Medulla oblongata (tissue), 1 donor: ENCODE measurements at regions not wholly inside any gene's neighbourhood (a gene's known extent, or its start where the extent isn't known, plus 50 kb on each side); places are given as distances from the start of the nearest gene placed in this dataset.
"Not testable (repeated sequence)": the region's sequence is repeated elsewhere in the genome, so short reads cannot be mapped to it uniquely, and the experiment has no call there.

Experiments used
- DNase-seq: peaks from one replicate; pipeline ENCODE4 v3.0.0-alpha.2; 2015; ENCODE audit errors: extremely low spot score

DNA sequence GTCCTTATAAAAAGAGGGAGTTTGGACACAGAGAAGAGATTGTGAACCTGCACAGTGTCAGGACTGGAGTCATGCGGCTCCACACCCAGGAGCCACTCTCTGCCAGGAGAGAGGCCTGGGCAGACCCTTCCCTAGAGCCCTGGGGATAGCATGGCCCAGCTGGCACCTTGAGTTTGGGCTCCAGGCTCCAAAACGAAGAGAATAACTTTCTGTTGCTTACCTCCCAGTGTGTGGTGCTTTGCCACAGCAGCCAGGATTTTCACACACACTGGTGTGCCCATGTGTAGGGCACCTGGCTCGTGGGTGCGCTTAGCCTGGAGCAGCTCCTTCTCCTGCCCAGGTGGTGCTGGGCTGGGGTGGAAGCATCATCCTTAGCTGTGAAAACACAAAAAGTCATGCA is 344.3 kb downstream of the TEX29 start:
- DNase-seq = no peak

DNA sequence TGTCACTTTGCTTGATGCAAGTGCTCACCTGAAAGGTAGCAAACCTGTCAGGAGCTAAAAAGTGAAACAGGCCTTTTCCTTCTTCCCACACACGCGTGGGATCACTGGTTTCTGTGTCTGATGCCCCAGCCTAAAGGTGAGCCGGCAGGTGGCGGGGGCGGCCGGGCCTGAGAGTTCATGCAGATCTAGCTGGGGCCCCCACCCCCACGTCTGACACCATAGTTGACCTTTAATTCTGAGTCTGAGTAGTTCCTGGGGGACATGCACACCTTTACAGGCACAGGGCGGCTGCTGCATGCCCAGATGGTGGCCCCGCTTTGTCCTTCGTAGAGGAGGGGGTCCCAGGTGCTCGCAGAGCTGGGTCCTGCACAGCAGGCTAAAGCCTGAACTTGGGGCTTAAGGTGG is 345.3 kb downstream of the TEX29 start:
- no peak for DNase-seq

DNA sequence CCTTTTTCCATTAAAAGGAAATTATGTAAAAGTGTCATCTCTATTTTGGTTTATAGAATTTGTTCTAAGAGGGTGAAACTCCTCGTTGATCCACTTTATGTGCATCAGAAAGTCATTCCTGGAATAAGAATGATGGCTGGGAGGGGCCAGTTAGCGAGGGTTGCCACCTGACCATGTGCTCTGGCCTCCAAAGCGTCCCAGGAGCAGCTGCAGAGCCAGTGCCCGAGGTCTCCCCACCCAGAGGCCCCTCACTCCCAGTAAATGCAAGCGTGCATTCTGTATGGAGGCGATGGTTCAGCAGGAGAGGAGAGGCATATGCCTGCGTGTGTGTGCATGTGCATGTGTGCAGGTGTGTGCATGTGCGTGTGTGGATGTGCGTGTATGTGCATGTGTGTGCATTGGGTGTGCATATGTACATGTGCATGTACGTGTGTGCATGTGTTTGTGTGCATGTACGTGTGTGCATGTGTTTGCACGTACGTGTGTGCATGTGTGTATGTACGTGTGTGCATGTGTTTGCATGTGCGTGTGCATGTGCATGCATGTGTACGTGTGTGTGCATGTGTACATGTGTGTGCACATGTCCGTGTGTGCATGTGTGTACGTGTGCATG is 345.8 kb downstream of the TEX29 start:
- DNase-seq = no peak

DNA sequence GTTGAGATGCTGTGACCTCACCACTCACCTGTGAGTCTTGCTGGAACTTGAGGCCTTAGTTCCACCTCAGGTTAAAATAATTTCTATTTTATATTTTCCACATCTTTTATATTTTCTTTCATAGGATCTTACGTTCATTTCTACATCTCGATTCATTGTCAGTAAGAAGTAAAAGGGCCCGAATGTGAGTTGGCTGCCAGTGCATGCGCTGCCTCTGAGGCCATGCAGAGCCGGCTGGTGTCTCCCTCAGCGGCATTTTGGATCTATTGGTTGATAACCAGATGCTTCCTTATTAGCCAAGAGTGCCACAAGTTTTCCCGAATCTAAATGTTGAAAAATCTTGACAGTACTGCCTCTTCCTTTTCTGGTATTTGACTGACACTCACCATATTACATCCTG is 347.3 kb downstream of the TEX29 start:
- no peak for DNase-seq

DNA sequence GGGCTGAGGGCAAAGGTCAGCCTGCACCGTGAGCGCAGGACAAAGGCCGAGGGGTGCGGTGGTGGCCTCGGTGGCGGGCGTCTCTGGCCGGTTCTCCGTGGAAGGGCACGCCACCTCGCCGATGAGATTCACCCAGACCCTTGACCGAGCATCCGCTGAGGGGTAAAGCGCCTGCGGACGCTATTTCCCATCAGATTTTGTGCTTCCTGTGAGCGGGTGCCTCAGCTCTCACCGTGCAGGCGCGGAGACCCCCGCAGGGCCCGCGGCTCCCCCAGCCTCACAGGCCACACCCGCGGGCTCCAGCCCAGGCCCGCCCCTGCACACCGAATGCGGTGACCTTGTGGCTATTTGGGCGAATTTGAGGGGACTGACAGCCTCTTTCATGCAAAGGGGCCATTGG is 348.0 kb downstream of the TEX29 start:
- no peak for DNase-seq

DNA sequence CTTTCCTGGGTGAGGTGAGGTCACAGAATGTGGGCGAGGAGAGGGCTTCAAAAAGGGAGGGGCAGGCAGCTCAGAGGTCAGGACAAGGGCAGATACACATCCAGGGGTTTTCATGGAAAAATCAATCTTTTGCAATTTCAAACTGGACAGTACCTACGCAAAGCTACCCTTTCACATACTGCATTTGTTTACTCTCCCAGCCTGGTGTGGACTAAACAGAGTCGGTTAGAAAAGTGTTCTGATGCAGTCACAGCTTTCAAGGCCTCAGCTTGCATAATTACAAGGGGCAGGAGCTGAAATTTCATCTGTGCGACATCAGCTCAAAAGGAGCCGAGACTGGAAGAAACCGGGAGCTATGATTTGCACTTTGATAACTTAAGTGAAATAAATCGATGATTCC is 351.8 kb downstream of the TEX29 start:
- not testable (repeated sequence) for DNase-seq

DNA sequence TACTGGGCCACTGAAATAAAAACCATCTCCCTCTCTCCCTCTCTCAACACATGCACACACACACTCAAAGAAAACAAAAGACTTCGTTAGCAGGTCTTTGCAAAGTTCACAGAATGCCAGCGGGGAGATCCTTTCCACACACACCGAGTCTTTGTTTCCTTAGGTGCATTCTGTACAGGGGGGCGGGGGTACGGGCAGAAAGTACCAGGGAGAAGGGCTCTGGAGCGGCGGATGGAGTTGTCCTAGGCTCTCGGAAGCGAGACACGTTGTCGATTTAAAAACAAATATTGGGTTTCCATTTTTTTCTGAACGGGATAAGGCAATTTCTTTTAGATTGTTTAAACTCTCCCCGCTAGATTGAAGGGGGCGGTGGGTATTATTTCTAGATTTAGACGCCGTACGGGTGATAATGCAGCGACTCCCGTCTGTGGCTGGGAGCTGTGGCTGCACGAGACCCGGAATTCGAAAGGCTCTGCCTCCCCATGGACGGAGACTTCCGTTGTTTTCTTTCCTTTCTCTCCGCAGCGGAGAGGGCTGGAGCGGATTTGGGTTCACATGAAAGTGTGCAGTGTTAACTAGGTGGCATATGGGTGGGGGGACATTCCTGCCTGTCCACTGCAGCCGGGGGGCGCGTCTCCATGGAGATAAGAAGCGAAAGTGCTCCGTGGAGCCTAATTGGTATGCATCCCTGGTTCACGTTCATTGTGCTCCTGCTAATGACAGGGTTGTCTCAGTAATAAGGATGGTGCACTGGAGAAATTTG is 357.9 kb downstream of the TEX29 start:
- not testable (repeated sequence) for DNase-seq

DNA sequence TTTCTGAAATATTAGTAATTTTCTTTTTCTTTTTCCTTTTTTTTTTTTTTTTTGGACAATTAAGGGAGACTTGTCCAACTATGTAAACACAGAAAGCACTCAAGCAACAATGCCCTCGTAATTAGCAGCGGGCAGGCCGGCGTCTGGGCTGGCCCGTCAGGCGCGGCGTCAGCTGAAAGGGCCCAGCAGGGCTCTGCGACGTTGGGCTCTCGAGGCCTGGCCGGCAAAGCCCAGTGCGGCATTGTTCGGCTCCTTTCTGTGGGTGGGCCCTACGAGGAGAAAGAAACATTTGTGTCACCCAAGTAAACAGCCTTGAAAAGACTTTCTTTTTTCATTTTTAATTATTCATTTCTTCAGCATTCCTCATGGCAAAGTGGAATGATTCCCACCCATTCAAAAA is 359.2 kb downstream of the TEX29 start:
- DNase-seq = not testable (repeated sequence)

DNA sequence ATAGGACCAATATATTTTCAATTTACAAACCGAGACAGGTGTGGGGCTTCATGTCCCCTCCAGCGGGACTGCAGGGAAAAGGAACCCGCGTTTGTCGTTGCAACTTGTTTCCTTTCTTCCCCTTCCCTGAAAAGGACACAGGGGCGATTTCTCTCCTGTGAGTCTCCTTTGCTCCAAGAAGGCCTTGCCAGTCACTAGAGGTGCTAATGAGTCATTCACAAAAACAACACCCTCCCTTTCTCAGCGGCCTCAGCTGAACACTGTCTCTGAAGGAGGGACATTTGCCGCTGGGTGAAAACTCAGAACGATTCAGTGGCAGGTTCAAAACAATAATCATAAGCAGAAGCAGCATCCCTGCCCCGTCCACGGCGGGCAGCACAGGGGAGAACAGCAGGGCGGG is 359.7 kb downstream of the TEX29 start:
- DNase-seq = not testable (repeated sequence)

DNA sequence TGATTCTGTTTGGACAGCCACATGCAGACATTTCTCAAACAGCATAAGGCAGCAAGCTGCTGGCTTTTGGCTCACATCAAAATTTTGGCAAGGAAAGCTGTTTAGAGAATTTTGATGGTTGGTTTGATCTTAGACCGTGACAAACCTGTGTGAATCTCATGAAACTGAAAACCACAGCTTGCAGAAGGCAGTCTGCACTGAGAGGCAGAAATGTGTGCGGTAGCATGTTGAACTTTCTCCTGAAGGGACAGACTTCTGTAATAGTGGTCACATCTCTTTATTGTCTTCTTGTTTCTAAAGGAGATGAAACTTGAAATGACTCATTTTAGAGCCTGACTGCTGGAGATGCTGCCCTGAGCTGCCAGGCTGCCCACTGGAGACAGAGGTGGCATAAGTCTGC is 371.6 kb downstream of the TEX29 start:
- DNase-seq = not testable (repeated sequence)

DNA sequence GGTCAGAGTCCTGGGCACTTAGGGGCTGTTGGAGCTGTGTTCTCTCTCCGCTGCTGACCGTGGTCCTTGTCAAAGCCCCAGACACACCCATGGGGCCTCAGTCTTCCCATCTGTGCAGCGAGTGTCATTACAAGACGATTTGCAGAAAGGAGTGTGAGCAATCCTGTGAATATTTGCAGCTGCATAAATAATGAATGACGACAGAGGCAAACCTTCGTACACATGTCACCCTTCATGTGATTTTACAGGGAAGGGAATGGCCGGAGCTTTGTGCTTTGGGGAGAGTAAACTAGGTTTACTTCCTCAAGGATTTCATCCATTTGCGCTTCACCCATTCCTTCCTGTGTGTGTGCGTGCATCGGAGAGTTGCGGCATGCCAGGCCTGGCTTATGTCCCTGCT is 370.8 kb upstream of the SOX1 start:
- not testable (repeated sequence) for DNase-seq

DNA sequence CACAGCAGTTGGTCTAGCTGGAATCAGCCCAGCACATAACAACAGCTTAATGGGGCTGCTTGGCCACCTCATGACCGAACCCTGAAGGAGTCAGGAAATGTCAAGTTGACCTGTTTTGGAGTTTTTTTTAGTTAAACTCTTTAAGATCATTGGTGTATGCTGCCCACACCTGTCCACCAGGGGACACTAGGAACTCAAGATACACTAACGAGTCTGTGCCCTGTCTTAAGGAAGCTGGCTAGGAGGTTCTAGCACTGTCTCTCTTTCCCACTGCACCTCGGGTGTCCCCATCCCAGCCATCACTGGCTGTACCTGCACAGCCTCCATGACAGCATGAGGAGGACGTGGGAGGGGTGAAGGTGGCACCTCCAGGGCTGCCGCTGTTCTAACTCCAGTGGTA is 364.9 kb upstream of the SOX1 start:
- DNase-seq = not testable (repeated sequence)
